Esophagus squamous epithelium (tissue), 4 donors: ENCODE measurements at regions not wholly inside any gene's neighbourhood (a gene's known extent, or its start where the extent isn't known, plus 50 kb on each side); places are given as distances from the start of the nearest gene placed in this dataset.
"Not testable (repeated sequence)": the region's sequence is repeated elsewhere in the genome, so short reads cannot be mapped to it uniquely, and the experiment has no call there.

Experiments used
- POLR2A ChIP-seq, 4 donors: fragments of 450-650 bp; IDR thresholded peaks; one replicate each; pipeline ENCODE4 v1.6.1; 2017; ENCODE audit warnings: antibody characterized with exemption in 4 of 4, mild to moderate bottlenecking in 4 of 4, moderate library complexity in 3 of 4
- TF ChIP-seq, protein P1 (sequence below), 6 experiments: fragments of 450-650 bp in 4 of 6; fragments of 200-600 bp in 2 of 6; sonication (generic) in 2 of 6; IDR thresholded peaks; one replicate each; pipeline ENCODE4 v1.5.1; 2016 to 2019; ENCODE audit warnings: antibody characterized with exemption in 6 of 6, mild to moderate bottlenecking in 4 of 6, moderate library complexity in 4 of 6

- TF ChIP-seq POLR2A (IDR thresholded peaks at IDR 0.05) = not testable (repeated sequence)
- TF ChIP-seq, protein P1, sequence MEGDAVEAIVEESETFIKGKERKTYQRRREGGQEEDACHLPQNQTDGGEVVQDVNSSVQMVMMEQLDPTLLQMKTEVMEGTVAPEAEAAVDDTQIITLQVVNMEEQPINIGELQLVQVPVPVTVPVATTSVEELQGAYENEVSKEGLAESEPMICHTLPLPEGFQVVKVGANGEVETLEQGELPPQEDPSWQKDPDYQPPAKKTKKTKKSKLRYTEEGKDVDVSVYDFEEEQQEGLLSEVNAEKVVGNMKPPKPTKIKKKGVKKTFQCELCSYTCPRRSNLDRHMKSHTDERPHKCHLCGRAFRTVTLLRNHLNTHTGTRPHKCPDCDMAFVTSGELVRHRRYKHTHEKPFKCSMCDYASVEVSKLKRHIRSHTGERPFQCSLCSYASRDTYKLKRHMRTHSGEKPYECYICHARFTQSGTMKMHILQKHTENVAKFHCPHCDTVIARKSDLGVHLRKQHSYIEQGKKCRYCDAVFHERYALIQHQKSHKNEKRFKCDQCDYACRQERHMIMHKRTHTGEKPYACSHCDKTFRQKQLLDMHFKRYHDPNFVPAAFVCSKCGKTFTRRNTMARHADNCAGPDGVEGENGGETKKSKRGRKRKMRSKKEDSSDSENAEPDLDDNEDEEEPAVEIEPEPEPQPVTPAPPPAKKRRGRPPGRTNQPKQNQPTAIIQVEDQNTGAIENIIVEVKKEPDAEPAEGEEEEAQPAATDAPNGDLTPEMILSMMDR (IDR thresholded peaks at IDR 0.05) = not testable (repeated sequence)
Observed at GRCh38 chr2:21379668-21380067, 255.9 kb downstream of the TDRD15 start.
